ENCODE measurements at regions not wholly inside any gene's neighbourhood (a gene's known extent, or its start where the extent isn't known, plus 50 kb on each side); places are given as distances from the start of the nearest gene placed in this dataset.

GRCh38 chr1:218643926-218644325 is 298.8 kb downstream of the TGFB2 start:
- CTCF ChIA-PET (ENCODE audit: unreplicated experiment), result no interaction called here
- H2AFZ ChIP-seq (ENCODE audit: low read length), result no peak overlapping the region
- H3K4me2 ChIP-seq (ENCODE audit: low read length), result no peak overlapping the region
- POLR2A ChIA-PET, result no interaction called here
- intact Hi-C loops (cut with micrococcal nuclease; ENCODE audit: unreplicated experiment), result no loop called here
- TF ChIP-seq EZH2phosphoT487 (IDR thresholded peaks at IDR 0.05; ENCODE audit: borderline replicate concordance, low read depth, low read length), result no peak
- no peak for TF ChIP-seq CTCF (conservative IDR thresholded peaks at IDR 0.05; ENCODE audit: low read length)
- no peaks in the 10 kb centered on the region for H3K9me3 ChIP-seq (ENCODE audit: low read length)
- BruUV-seq (replicated peaks), result no TSS peak
- no peaks in the 10 kb centered on the region for H3K9me2 ChIP-seq (ENCODE audit: insufficient read depth, low read length)
- DNase-seq (ENCODE audit: low spot score), result no peak
- H4K20me1 ChIP-seq (ENCODE audit: insufficient read depth, low read length), result no peaks in the 10 kb centered on the region
- no peaks in the 10 kb centered on the region for H3K36me3 ChIP-seq (ENCODE audit: insufficient read depth, low read length)
- H3K79me2 ChIP-seq (ENCODE audit: insufficient read depth, low read depth, low read length), result no peaks in the 10 kb centered on the region
- no peak overlapping the region for H3K27ac ChIP-seq (ENCODE audit: low read depth, low read length, poor library complexity, severe bottlenecking)
- no peaks in the 10 kb centered on the region for H3K4me1 ChIP-seq (ENCODE audit: insufficient read depth, low read length, poor library complexity, severe bottlenecking)
- H3K4me3 ChIP-seq (ENCODE audit: low read depth, low read length, poor library complexity, severe bottlenecking), result no peak overlapping the region

- TF ChIP-seq CTCF (conservative IDR thresholded peaks at IDR 0.05; ENCODE audit: low read length), result no peak
- TF ChIP-seq EZH2phosphoT487 (IDR thresholded peaks at IDR 0.05; ENCODE audit: borderline replicate concordance, low read depth, low read length), result no peak
- Histone ChIP-seq H3K4me1 (ENCODE audit: insufficient read depth, low read length, poor library complexity, severe bottlenecking) (no peaks in the 10 kb centered on the region), H3K9me3 (ENCODE audit: low read length) (no peaks in the 10 kb centered on the region), H2AFZ (ENCODE audit: low read length) (no peak overlapping the region), H3K27ac (ENCODE audit: low read depth, low read length, poor library complexity, severe bottlenecking) (no peak overlapping the region), H3K4me3 (ENCODE audit: low read depth, low read length, poor library complexity, severe bottlenecking) (no peak overlapping the region), H4K20me1 (ENCODE audit: insufficient read depth, low read length) (no peaks in the 10 kb centered on the region), H3K79me2 (ENCODE audit: insufficient read depth, low read depth, low read length) (no peaks in the 10 kb centered on the region), H3K4me2 (ENCODE audit: low read length) (no peak overlapping the region), H3K9me2 (ENCODE audit: insufficient read depth, low read length) (no peaks in the 10 kb centered on the region), H3K36me3 (ENCODE audit: insufficient read depth, low read length) (no peaks in the 10 kb centered on the region)
- BruUV-seq (replicated peaks), result no TSS peak
- ChIA-PET CTCF (ENCODE audit: unreplicated experiment) (no interaction called here), POLR2A (interaction anchor here (0.5 to 1.2 kb wide), 2 partner anchors 8 to 1666 kb away, joined by 3 read pairs; no protein-coding TSS in a partner anchor)
- no peak for DNase-seq (ENCODE audit: low spot score)
- intact Hi-C loops (cut with micrococcal nuclease; ENCODE audit: unreplicated experiment), result no loop called here
These were observed 301.2 kb downstream of the TGFB2 start for GRCh38 chr1:218646288-218646687.

GRCh38 chr1:218656301-218657037 is 311.3 kb downstream of the TGFB2 start:
- no peak for TF ChIP-seq EZH2phosphoT487 (IDR thresholded peaks at IDR 0.05; ENCODE audit: borderline replicate concordance, low read depth, low read length)
- no peak for TF ChIP-seq CTCF (conservative IDR thresholded peaks at IDR 0.05; ENCODE audit: low read length)
- intact Hi-C loops (cut with micrococcal nuclease; ENCODE audit: unreplicated experiment), result no loop called here
- Histone ChIP-seq H2AFZ (ENCODE audit: low read length) (no peak overlapping the region), H3K9me2 (ENCODE audit: insufficient read depth, low read length) (no peaks in the 10 kb centered on the region), H3K9me3 (ENCODE audit: low read length) (no peaks in the 10 kb centered on the region), H3K79me2 (ENCODE audit: insufficient read depth, low read depth, low read length) (no peaks in the 10 kb centered on the region), H3K27ac (ENCODE audit: low read depth, low read length, poor library complexity, severe bottlenecking) (no peak overlapping the region), H3K4me1 (ENCODE audit: insufficient read depth, low read length, poor library complexity, severe bottlenecking) (no peaks in the 10 kb centered on the region), H3K36me3 (ENCODE audit: insufficient read depth, low read length) (no peaks in the 10 kb centered on the region), H4K20me1 (ENCODE audit: insufficient read depth, low read length) (no peaks in the 10 kb centered on the region), H3K4me2 (ENCODE audit: low read length) (no peak overlapping the region), H3K4me3 (ENCODE audit: low read depth, low read length, poor library complexity, severe bottlenecking) (no peak overlapping the region)
- ChIA-PET POLR2A (interaction anchor here (0.5 kb wide), 1 partner anchor 1019 kb away, joined by 3 read pairs; no protein-coding TSS in a partner anchor), CTCF (ENCODE audit: unreplicated experiment) (no interaction called here)
- DNase-seq (ENCODE audit: low spot score), result no peak
- no TSS peak for BruUV-seq (replicated peaks)

Data from OCI-LY7 (cell line).